GM20000 (cell line): ENCODE measurements at regions not wholly inside any gene's neighbourhood (a gene's known extent, or its start where the extent isn't known, plus 50 kb on each side); places are given as distances from the start of the nearest gene placed in this dataset.

Experiments used
- DNase-seq: peaks from one replicate; pipeline ENCODE4 v3.0.0; 2012; ENCODE audit warnings: low spot score
- CTCF ChIP-seq: IDR thresholded peaks from 2 replicates; pipeline ENCODE4 v1.5.1; 2012; ENCODE audit warnings: mild to moderate bottlenecking, control low read depth; ENCODE audit errors: extremely low read depth, missing control alignments

- no peak for DNase-seq
- no peak for TF ChIP-seq CTCF
Measured at GRCh38 chrX:45859407-45859806, 658.7 kb upstream of the DIPK2B start.

DNA sequence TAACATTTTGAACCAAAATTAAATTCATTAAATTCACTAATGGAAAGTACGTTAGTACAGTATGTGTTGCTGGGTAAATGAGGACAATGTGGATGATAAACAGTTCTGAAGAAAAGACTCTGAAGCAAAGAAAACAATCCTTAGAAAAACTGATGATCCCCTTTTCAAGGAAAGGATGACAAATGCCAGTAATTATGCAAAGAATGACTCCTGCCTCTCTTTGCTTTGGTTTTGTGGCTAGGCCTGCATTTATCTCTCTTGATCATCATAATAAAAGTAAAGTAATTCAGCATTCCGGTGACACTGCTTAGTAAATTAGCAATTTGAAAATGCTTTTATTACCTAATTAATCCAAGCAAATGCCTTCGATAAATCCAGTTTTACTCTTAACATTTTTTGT lies 652.2 kb upstream of the DIPK2B start:
- DNase-seq, result no peak
- no peak for TF ChIP-seq CTCF

DNA sequence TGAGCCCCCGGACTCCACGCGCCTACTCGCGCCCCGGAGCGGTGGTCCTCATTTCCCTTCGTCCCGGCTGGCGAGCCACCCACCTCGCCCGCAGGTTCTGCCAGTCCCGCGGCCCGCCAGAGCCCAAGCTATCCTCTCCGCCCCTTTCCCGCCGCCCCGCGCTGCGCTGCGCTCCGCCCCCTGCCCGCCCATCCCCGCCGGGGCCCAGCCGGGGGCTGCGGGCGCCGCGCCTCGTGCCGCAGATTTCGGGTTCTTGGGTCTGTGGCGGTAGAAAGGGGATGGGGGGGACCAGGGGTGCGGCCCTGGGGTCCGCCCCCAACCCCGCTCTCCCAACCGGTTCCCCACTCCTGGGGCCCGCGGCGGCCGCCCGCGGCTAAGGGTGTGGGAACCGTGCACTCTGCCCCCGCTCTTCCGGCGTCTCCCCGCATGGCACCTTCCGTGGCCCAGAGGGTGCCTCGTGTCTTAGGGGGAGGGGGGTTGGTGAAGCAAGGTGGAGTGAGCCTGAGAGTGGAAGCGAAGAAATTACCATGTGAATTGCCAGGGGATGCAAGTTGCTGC lies 650.8 kb upstream of the DIPK2B start:
- TF ChIP-seq CTCF, result no peak
- DNase-seq, result peak; percentile 14

- DNase-seq, result peak; percentile 13
- TF ChIP-seq CTCF, result no peak
Measured at GRCh38 chrX:45850775-45851433, 650.2 kb upstream of the DIPK2B start.

GRCh38 chrX:45850197-45850774 lies 649.6 kb upstream of the DIPK2B start:
- no peak for TF ChIP-seq CTCF
- DNase-seq, result peak; percentile 2

GRCh38 chrX:45849261-45849862 lies 648.7 kb upstream of the DIPK2B start:
- no peak for TF ChIP-seq CTCF
- peak; percentile 8 for DNase-seq

DNA sequence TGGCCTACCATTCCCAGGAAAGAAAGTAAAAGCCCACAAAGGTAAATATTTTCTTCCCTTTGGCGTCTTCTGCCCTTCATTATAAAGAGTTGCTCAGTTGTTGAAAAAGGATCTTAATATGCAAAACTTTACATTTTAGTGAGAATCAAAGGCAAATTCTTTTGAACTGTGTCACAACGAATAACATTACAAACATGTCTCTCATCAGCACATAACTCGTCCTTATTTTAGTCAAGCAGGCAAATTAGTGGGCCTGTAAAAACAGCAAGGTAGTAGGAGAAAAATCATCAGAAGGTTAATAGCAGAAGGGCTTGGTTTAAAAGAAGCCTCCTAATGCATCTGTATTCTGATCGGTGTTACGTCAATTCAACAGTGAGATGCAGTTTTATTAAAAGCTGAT lies 647.3 kb upstream of the DIPK2B start:
- TF ChIP-seq CTCF, result no peak
- no peak for DNase-seq
